HG02588 (cell line): ENCODE measurements at regions not wholly inside any gene's neighbourhood (a gene's known extent, or its start where the extent isn't known, plus 50 kb on each side); places are given as distances from the start of the nearest gene placed in this dataset.
"Not testable (repeated sequence)": the region's sequence is repeated elsewhere in the genome, so short reads cannot be mapped to it uniquely, and the experiment has no call there.

Experiments used
- ATAC-seq: cut with Tn5 transposase; IDR thresholded peaks from one replicate; pipeline ENCODE4 v1.9.1; 2021; ENCODE audit warnings: mild to moderate bottlenecking, moderate library complexity; ENCODE audit not compliant: unreplicated experiment

GRCh38 chr4:147139455-147140198, 194.0 kb upstream of the TTC29 start:
- ATAC-seq = no peak

DNA sequence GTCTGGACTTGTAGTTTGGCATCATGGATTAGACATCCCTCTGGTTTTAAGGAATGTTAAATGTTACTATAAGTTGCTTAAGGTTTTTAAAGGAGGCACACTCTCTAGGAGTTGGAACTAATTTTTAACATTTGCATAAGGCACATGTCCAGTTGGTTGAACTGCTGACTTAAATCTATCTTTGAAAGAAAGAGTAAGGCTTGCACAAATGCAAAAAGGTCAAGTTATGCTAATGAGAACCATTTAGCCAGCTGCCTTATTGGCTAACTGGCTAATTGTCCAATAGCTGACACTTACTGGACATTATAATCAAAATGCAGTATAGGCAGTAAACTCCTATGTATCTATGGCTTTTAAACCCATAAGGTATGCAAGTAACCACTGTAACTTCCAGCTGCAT, 206.1 kb upstream of the TTC29 start:
- ATAC-seq = no peak

DNA sequence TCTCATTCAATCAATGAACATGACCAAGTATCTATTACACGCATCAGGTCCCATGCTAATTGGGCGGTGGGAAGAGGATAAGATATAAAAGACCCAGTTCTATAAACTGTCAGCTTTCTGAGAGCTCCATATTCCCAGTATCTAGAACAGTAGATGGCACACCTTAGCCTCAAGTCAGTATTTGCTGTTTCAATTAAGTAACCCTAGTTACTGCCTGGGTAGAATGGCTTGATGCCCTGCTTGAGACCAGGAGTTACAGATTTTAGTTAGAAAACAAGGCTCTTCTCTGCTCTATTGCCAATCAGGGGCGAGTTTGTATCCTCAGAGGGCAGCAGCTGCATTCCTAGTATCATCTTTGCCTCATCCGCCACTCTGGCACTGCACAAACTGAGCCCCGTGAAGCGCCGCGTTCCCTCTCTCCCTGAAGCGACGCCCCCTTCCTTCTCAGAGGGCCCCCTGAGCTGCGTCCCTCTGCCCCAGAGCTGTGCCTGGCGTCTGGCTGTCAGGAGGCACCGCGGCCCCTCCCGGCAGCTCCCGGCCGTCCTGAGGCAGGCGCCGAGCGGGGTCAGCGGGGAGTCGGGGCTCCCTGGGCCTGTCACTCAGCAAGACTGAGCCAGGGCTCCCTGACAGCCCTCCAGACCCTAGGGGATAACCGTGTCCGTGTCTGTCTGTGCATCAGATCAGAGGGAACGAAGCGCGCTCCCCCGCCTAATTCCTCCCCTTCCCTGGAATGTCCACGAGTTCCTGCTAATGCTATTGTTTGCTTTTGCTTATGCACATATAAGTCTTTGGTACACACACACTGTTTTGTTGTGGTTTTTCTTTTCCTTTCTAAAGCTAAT, 212.4 kb upstream of the TTC29 start:
- ATAC-seq = no peak

GRCh38 chr4:147160908-147161513, 215.3 kb upstream of the TTC29 start:
- ATAC-seq = peak; percentile 85

DNA sequence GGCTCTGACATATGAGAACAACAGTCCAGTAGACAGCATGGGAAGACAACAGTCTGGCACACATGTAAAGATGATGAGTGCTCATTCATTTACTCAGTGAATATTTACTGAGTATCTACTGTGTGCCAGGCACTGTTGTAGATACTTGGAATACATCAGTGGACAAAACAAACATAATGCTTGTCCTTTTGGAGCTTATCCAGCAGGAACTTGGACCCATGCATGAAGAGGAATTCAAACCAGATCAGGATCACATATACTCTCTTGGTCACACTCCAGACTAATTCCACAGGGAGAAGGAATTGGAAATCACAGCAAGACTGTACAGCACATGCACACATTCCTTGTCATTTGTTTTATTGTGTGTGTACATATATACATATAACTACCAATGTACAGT, 217.6 kb upstream of the TTC29 start:
- no peak for ATAC-seq

- not testable (repeated sequence) for ATAC-seq
Observed at GRCh38 chr4:147168200-147168599, 222.5 kb upstream of the TTC29 start.

- no peak for ATAC-seq
Observed at GRCh38 chr4:147173322-147173721, 227.7 kb upstream of the TTC29 start.

DNA sequence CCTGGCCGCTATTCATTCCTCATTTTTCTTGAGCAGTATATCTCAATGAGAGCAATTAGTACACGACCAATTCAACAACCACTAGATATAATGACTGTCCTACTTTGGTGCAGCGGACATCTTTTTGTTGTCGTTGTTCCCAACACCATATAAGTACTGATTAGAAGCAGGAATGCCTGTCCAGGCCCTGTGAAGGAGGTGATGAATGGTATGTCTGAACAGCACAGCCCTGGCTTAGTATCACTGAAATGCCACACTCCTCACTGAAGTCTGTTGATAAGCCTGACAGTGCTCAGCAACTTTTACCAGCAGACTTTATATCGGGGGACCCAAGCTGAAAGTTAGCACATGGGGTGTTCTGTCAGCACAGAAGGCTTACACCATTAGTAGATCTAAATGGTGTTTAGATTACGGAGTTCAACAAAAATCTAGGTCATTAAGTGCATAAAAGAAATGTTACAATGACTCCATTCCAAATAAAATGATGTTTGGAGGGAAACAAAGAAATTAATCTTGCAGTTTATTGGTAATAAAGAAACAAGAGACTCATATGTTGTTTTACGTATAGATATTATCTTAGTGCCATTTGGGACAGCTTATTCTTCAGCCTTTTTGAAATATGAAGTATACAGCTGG, 228.3 kb upstream of the TTC29 start:
- no peak for ATAC-seq

DNA sequence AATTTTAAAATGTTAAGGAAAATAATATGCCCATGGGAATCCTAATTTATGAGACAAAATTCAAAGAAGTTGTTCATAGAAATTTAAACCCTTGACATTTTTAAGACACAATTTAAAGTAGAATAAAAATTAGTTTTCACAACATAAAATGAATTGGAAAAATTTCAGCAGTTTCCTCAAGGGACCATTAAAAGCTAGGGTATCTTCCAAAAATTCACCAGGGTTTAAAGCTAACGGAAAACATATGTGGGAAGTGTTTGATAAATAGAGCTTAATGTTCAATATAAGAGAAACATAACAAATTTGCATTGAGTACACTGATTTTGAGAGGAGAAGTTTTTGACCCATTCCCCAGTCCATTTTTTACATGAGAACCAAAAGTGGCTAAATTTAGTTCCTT, 228.9 kb upstream of the TTC29 start:
- ATAC-seq = no peak

DNA sequence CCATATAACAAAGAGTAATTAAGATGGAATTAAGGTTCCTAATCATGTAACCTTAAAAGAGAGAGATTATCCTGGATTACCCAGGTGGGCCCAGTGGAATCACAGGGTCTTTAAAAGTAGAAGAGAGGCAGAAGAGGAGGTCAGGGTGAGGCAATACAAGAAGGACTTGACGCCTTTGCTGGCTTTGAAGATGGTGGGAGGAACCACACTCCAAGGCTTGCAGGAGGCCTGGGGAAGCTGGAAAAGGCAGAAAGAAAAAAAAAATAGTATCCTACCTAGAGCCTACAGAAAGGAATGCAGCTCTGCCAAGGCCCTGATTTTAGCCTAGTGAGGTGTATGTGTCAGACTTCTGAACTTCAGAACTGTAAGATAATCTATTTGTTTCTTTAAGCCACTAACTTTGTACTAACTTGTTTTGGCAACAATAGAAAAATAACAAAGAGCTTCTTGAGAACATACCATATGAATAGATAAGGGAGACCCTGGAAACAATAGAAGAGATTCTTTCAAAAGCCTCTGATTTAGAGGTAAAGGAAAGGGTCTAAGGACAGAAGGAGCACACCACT, 229.9 kb upstream of the TTC29 start:
- no peak for ATAC-seq

DNA sequence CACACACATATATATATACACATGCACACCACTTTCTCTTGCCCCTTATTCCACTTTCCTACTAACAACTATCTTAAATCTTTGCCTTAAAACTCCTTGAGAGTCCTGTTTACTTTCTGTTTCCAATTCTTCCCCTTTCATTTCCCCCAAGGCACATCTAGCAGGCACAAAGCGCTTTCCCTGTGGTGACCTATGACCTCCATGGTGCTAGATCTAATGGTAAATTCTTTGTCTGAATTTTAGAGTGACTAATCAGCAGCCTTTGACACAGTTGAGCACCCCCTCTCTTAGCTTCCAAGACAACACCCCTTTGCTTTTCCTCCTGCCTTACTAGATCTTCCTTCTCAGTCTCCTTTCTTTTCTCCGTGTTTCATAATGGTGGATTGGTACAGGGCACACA, 236.4 kb upstream of the TTC29 start:
- no peak for ATAC-seq

- ATAC-seq = no peak
Observed at GRCh38 chr4:147192679-147193078, 247.0 kb upstream of the TTC29 start.

DNA sequence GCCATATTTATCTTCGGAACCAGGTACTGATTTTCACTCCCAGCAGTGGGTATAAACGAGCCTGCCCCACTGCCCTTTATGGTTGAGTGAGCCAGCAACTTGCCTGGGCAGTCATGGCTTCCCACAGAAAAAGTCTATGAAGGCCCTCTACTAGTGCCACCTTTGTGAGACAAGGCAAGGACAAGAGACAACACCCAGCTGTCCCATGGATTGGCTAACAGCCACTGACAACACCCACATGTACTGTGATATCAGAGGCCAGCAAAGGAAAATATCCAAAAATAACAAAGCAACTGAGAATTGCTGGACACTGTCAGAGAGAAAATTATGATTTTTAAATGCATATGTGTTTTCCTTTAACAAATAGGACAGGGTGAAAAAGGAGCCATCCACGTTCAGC, 248.4 kb upstream of the TTC29 start:
- ATAC-seq = no peak

- no peak for ATAC-seq
Observed at GRCh38 chr4:147194604-147195003, 248.9 kb upstream of the TTC29 start.

DNA sequence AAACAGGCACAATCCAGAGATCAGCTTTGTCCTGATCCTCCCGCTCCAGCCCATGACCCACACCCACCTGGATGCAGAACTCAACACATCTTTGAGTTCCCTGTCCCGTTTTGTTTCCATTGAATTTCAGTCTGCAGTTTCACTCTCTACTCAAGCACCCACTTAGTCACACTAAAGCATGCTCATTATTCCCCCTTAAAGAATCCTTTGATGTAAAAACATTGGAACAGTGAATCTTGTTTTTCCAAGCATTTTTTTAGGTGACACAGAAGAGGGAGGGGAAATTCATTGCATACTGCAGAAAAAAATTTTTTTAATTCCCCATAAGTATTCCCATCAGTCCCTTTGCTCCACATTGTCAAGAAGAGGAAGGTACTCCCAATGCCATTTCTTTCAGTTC, 249.7 kb upstream of the TTC29 start:
- no peak for ATAC-seq

DNA sequence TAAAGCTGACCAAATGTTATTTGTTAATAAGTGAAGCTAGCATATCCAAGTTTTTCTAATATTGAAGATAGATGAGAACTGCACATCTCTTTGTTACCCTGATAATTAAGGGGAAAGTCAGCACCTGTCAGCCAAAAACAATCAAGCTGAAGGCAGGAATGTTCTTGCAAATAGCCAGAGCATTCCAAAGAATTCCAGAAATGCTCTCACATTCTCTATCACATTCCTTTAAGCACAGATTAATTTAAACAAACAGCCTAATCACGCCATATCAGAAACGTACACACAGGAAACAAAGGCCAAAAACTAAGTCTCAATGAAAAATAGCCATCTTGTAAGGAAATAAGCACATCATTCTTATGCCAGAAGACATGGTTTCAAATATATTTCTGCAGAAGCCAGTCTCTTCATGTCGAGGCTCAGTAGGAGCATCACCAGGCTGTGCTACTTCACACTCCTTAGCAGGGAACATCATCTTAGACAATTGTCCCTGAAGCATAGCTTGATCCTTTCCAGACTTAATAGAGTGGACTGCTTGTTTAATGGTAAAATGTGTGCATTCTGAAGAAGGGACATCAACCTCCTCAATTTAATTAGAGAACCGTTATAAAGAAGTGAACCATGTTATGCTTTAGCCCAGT, 252.9 kb upstream of the TTC29 start:
- ATAC-seq = no peak

- no peak for ATAC-seq
Observed at GRCh38 chr4:147201016-147201415, 255.4 kb upstream of the TTC29 start.

DNA sequence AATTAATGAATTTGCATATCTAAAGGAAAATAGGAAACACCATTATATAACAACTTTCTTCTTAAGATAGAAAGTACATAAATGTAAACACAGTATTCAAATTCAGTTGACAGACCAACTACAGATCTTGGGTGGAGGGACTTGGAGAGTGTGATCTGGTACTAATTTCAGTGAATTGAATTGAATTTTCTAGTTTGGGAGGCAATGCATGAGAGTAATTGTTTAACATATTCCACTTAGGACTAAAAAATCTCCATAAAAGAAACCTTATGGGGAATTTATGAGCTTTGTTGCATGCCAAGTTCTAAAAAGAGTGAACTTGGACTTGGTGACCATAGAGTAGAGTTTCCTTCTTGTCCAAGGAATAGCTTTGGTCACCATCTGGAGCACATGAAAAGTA, 261.1 kb upstream of the TTC29 start:
- ATAC-seq = no peak

- no peak for ATAC-seq
Observed at GRCh38 chr4:147207911-147208310, 262.2 kb upstream of the TTC29 start.

DNA sequence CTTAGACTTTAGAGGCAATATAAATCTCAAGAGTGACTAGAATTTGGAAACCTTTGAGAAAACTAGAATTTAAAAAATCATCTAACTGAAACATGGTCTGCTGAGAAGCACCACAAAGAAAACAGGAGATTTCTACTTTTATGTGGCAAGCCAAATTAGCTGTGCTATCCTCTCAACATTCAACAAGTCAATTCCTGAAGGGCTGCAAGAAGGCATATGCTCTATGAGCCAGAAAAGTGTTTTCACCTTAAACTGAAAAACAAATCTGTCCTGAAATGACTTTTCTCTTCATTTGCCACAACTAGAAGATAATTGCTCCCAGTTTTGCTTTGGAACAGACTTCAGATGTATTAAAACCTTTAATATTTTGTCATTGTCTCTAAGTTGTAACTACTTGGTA, 263.2 kb upstream of the EDNRA start:
- ATAC-seq = no peak

DNA sequence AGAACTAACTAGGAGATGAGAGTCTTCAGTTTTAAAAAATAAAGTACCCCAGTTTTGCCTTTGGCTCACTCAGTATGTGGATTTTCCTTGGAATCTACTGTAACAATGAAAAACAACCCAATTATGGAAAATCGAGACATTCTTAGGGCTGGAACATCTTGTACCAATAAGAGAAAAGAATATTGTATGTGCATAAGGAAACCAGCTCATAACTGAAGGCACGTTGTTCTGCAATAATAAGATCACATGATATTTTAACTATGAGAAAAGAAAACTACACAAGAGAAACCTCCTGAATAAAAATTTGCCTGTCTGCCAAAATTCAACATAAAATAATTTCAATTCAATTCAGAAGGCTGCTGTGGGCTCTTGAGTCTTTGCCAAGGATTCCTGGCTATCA, 261.8 kb upstream of the EDNRA start:
- ATAC-seq = no peak
